ENCODE measurements at regions not wholly inside any gene's neighbourhood (a gene's known extent, or its start where the extent isn't known, plus 50 kb on each side); places are given as distances from the start of the nearest gene placed in this dataset.
A peak's percentile ranks its signal among the peaks of the same experiment; 100 is the strongest.

DNA sequence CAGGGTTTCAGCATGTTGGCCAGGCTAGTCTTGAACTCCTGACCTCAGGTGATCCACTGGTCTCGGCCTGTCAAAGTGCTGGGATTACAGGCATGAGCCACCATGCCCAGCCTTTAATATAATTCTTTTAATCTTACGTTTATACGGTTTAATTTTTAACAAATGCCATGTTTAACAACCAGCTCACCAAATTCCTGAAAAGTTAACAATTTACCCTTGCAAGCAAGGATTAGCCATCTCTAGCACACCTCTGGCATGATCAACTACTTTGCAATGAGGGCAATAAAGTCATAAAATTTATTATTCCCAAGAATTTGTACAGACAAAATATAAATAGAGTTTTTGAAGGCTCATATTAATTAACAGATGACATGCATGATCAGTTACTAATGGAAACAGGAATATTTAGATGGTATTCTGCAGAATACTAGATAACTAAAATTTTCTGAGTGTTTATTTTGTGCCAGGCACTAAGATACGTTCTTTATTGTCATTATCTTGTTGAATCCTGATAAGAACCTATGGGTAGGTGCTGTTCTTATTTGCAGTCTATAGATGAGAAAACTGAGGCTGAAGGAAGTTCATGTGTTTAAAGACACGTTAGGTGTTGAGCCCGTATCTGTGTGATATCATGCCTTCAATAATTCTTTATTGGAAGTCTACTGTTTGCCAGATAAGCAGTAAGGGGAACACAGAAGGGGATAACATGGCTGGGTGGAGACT is 190.1 kb downstream of the CDCA7 start:
- H3K36me3 ChIP-seq (ENCODE audit: control insufficient read depth, insufficient read depth, low read length): no peaks in the 10 kb centered on the region
- ChIA-PET POLR2A (no interaction called here), CTCF (no interaction called here)
- H3K27me3 ChIP-seq (ENCODE audit: control insufficient read depth, insufficient read depth, low read length): no peaks in the 10 kb centered on the region
- TF ChIP-seq, protein P1, sequence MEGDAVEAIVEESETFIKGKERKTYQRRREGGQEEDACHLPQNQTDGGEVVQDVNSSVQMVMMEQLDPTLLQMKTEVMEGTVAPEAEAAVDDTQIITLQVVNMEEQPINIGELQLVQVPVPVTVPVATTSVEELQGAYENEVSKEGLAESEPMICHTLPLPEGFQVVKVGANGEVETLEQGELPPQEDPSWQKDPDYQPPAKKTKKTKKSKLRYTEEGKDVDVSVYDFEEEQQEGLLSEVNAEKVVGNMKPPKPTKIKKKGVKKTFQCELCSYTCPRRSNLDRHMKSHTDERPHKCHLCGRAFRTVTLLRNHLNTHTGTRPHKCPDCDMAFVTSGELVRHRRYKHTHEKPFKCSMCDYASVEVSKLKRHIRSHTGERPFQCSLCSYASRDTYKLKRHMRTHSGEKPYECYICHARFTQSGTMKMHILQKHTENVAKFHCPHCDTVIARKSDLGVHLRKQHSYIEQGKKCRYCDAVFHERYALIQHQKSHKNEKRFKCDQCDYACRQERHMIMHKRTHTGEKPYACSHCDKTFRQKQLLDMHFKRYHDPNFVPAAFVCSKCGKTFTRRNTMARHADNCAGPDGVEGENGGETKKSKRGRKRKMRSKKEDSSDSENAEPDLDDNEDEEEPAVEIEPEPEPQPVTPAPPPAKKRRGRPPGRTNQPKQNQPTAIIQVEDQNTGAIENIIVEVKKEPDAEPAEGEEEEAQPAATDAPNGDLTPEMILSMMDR (IDR thresholded peaks at IDR 0.05; ENCODE audit: insufficient read depth, low read depth, low read length): no peak
- no peak overlapping the region for H3K4me3 ChIP-seq (ENCODE audit: low read depth, low read length)
- DNase-seq (ENCODE audit: low read depth): no peak

DNA sequence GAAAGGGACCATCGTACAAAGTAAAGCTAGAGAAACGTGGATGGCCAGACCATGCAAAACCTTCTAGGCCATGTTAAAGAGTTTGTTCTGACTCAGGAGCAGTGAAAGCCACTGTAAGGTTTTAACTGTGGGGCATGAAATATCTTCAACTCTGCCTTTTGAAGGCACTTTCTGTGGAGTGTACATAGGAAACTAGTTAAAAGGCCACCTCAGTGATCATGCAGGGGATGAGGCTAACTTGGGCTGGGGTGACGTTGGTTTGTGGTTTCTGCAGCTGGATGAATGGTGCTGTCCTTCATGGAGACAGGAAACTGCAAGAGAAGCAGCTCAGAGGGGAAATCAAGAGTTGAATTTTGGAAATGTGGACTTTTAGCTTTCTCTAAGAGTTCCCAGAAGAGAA is 190.7 kb downstream of the CDCA7 start:
- POLR2A ChIA-PET: no interaction called here
- Histone ChIP-seq H3K27me3 (ENCODE audit: control insufficient read depth, insufficient read depth, low read length) (no peaks in the 10 kb centered on the region), H3K4me3 (ENCODE audit: low read depth, low read length) (no peak overlapping the region), H3K36me3 (ENCODE audit: control insufficient read depth, insufficient read depth, low read length) (no peaks in the 10 kb centered on the region)
- CTCF ChIA-PET: no interaction called here
- DNase-seq (ENCODE audit: low read depth): no peak
- TF ChIP-seq, protein P1 (IDR thresholded peaks at IDR 0.05; ENCODE audit: insufficient read depth, low read depth, low read length): no peak

DNA sequence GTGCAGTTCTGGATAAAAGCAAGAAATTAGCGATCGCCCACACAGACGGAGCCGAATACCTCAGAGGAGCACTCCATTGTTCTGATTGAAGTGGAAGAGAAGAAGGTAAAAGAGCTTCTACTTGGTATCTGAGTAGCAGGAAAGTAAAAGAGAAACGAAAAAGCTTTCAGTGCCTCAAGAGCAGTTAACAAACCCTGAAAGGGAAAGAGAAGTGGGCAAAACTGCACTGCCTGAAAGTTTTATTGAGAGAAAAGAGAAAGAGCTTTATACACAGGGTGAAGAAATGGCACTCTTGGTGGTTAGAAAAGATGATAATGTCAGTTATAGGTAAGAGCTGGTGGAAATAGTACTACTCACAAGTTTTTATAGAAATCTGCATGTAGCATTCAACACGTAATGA is 192.8 kb downstream of the CDCA7 start:
- no peak for DNase-seq (ENCODE audit: low read depth)
- ChIA-PET POLR2A (no interaction called here), CTCF (no interaction called here)
- no peaks in the 10 kb centered on the region for H3K27me3 ChIP-seq (ENCODE audit: control insufficient read depth, insufficient read depth, low read length)
- no peak overlapping the region for H3K4me3 ChIP-seq (ENCODE audit: low read depth, low read length)
- TF ChIP-seq, protein P1 (IDR thresholded peaks at IDR 0.05; ENCODE audit: insufficient read depth, low read depth, low read length): no peak
- no peaks in the 10 kb centered on the region for H3K36me3 ChIP-seq (ENCODE audit: control insufficient read depth, insufficient read depth, low read length)

DNA sequence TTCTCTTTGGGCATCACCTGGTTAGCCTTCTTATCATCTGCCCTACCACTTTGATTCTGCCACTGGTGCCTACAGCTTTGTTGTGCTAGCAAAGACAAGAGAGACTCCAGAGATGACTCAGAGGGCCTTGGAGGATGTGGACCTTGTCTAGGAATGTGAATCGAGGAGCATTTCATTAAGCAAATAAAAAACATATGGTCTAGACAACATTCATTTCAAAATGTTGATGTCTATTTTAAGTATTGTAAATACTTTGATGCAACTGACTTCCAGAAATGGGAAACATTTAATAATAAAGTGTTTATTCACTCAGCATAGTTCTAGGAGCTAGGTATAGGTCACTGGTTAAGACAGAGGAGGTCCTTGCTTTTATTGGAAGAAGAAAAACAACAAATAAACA is 195.5 kb downstream of the CDCA7 start:
- CTCF ChIA-PET: interaction anchor here (0.8 to 1.0 kb wide), 3 partner anchors 10 to 788 kb away, joined by 3 read pairs; no protein-coding TSS in a partner anchor
- DNase-seq (ENCODE audit: low read depth): peak; percentile 84
- TF ChIP-seq, protein P1 (IDR thresholded peaks at IDR 0.05; ENCODE audit: insufficient read depth, low read depth, low read length): no peak

DNA sequence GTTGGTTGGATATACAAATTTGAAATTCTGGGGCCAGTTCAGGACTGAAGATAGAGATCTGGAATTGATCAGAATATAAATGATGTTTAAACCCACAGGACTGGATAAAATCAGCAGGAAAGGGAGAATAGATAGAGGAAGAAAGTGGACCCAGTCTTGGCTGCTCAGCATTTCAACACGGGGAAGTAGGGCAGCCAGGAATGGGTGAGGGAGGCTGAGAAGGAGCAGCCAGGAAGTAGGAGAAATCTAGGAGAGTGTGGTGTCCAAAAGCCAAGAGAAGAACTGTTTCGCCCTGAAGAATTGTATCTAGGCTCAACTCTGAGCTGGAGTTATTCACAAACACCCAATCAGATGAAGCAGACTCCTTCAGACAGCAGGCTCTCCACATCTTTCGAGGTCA is 197.9 kb downstream of the CDCA7 start:
- H3K4me3 ChIP-seq (ENCODE audit: low read depth, low read length): no peak overlapping the region
- no peak for DNase-seq (ENCODE audit: low read depth)
- POLR2A ChIA-PET: no interaction called here
- no peaks in the 10 kb centered on the region for H3K36me3 ChIP-seq (ENCODE audit: control insufficient read depth, insufficient read depth, low read length)
- TF ChIP-seq, protein P1 (IDR thresholded peaks at IDR 0.05; ENCODE audit: insufficient read depth, low read depth, low read length): no peak
- CTCF ChIA-PET: no interaction called here
- H3K27me3 ChIP-seq (ENCODE audit: control insufficient read depth, insufficient read depth, low read length): no peaks in the 10 kb centered on the region

More for the DNA sequence above, 195.5 kb downstream of the CDCA7 start:
- Histone ChIP-seq H3K36me3 (ENCODE audit: control insufficient read depth, insufficient read depth, low read length) (no peaks in the 10 kb centered on the region), H3K4me3 (ENCODE audit: low read depth, low read length) (no peak overlapping the region), H3K27me3 (ENCODE audit: control insufficient read depth, insufficient read depth, low read length) (no peaks in the 10 kb centered on the region)
- POLR2A ChIA-PET: no interaction called here
